Common myeloid progenitor, CD34-positive (primary cell): ENCODE measurements at regions not wholly inside any gene's neighbourhood (a gene's known extent, or its start where the extent isn't known, plus 50 kb on each side); places are given as distances from the start of the nearest gene placed in this dataset.

ENCODE experiments used
- CTCF ChIA-PET: fragments of 350-600 bp; sonication (Branson Sonifier 250); formaldehyde crosslinking; loops from one replicate; lab custom pipeline; 2021; ENCODE audit warnings: antibody characterized with exemption; lab: Charles Lee
- POLR2A ChIA-PET: fragments of 350-600 bp; sonication (Branson Sonifier 250); formaldehyde crosslinking; loops from one replicate; lab custom pipeline; 2021; ENCODE audit warnings: antibody characterized with exemption; lab: Charles Lee
- DNase-seq, 3 donors: peaks; one replicate each; pipeline versions ENCODE4 v3.0.0 to v3.0.0-alpha.2; 2013
- H3K27ac ChIP-seq, 2 experiments: 1 replicate in 1 of 2; 2 replicates in 1 of 2; pipeline ENCODE4 v1.7.0; 2013; ENCODE audit warnings: inconsistent platforms in 2 of 2, low read length in 2 of 2, mild to moderate bottlenecking in 2 of 2, low read depth in 1 of 2, moderate library complexity in 1 of 2; ENCODE audit not compliant: severe bottlenecking in 2 of 2, insufficient read depth in 1 of 2, poor library complexity in 1 of 2
- H3K27me3 ChIP-seq, 5 experiments: replicated peaks in 2 of 5; 1 replicate in 3 of 5; 2 replicates in 2 of 5; pipeline versions ENCODE4 v1.6.1 to v1.7.0; 2013; ENCODE audit warnings: low read length in 4 of 5, mild to moderate bottlenecking in 2 of 5, moderate library complexity in 2 of 5, inconsistent platforms in 1 of 5; ENCODE audit not compliant: insufficient read depth in 5 of 5, control insufficient read depth in 4 of 5
- H3K36me3 ChIP-seq, 4 experiments: 1 replicate in 2 of 4; 2 replicates in 2 of 4; pipeline versions ENCODE4 v1.6.1 to v1.7.0; 2013; ENCODE audit warnings: low read length in 3 of 4, control low read depth in 1 of 4, mild to moderate bottlenecking in 1 of 4; ENCODE audit not compliant: control insufficient read depth in 4 of 4, insufficient read depth in 4 of 4
- H3K4me1 ChIP-seq, 4 experiments: 1 replicate in 3 of 4; 2 replicates in 1 of 4; pipeline versions ENCODE4 v1.6.1 to v1.7.1; 2013; ENCODE audit warnings: low read length in 3 of 4, mild to moderate bottlenecking in 3 of 4, control low read depth in 1 of 4, inconsistent platforms in 1 of 4, moderate library complexity in 1 of 4; ENCODE audit not compliant: control insufficient read depth in 4 of 4, insufficient read depth in 4 of 4; ENCODE audit errors: control extremely low read depth in 1 of 4
- H3K4me3 ChIP-seq, 7 experiments: 1 replicate in 4 of 7; 2 replicates in 3 of 7; pipeline versions ENCODE4 v1.5.1 to v1.7.0; 2013; ENCODE audit warnings: mild to moderate bottlenecking in 7 of 7, low read length in 6 of 7, moderate library complexity in 6 of 7, inconsistent platforms in 2 of 7, low read depth in 2 of 7, control low read depth in 1 of 7; ENCODE audit not compliant: insufficient read depth in 4 of 7, control insufficient read depth in 1 of 7; ENCODE audit errors: extremely low read depth in 1 of 7
- H3K9me3 ChIP-seq, 5 experiments: 1 replicate in 4 of 5; 2 replicates in 1 of 5; pipeline versions ENCODE4 v1.6.1 to v1.7.1; 2013; ENCODE audit warnings: low read length in 4 of 5, mild to moderate bottlenecking in 2 of 5, inconsistent platforms in 1 of 5, low read depth in 1 of 5, moderate library complexity in 1 of 5; ENCODE audit not compliant: control insufficient read depth in 4 of 5, insufficient read depth in 2 of 5; ENCODE audit errors: control extremely low read depth in 1 of 5
- WGBS: methylation state at CpG from one replicate; pipeline ENCODE4 v1.1.5; 2013; ENCODE audit not compliant: insufficient coverage; 5-methylcytosine and 5-hydroxymethylcytosine counted together

DNA sequence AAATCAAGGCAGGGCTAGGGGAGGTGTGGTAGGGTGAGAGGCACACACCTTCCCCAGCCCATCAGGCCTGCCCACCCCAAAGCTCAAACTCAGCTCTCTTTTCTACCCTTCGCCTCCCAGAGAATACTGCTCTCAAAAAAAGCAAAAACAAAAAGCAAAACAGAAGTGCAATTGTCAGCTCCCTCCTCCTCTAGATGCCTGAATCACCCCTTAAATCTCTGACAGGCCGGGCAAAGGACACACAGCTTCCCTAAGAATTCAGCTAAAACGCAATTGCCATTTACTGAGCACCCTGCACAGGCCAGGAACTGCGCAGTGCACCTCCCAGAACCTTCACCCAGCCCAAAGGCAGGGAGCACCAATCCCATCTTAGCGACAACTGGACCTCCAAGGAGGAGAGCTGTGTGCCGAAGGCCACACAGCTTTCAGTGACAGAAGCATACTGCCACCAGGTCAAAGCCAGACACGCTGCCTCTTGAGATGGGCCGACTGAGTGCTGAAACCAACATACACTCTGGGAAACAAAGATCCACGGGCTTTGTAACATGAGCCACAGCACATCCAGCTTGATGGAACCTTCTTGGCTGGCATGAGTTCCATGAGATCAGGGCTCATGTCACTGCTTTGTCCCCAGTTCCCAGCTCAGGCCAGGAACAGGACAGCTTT lies 53.4 kb upstream of the STXBP1 start:
- Histone ChIP-seq H3K27me3 (no peaks in the 10 kb centered on the region), H3K4me3 (peak overlapping the region in 1 of 7 experiments; percentile 43), H3K4me1 (peaks cover 12 to 98% (median 58%) of the 10 kb centered on the region in 4 experiments), H3K27ac (no peak overlapping the region), H3K9me3 (no peaks in the 10 kb centered on the region), H3K36me3 (peaks cover 0 to 18% (median 0%) of the 10 kb centered on the region in 4 experiments)
- 98% methylated on average over 9 of the region's 9 CpGs for WGBS
- no peak for DNase-seq
- ChIA-PET CTCF (interaction anchor here (0.8 to 4.9 kb wide), 6 partner anchors 10 to 27 kb away, joined by 3 to 29 read pairs (median 4); a partner anchor contains a TSS), POLR2A (no interaction called here)

DNA sequence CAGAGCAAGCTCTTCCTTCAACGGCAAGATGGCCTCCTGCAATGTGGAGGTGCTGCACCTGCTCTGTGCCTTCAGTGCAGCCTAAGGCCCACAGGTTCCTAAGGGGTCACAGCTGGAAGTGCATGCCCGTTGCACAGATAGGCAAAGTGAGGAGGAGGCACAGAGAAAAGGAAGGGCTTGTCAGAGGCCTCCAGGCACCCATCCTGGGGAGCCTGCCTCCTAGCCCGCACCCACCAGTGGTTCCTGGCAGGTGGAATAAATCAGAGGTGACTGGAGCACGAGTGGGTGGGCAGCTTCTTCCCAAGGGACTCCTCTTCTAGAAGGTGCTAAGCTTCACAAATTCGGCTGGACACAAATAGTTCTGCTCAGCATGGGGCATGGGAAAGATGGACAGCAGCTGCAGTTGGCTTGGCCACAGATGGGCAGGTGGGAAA lies 52.8 kb upstream of the STXBP1 start:
- POLR2A ChIA-PET: no interaction called here
- H3K4me3 ChIP-seq: no peak overlapping the region
- peaks cover 12 to 93% (median 58%) of the 10 kb centered on the region in 4 experiments for H3K4me1 ChIP-seq
- H3K9me3 ChIP-seq: no peaks in the 10 kb centered on the region
- H3K27ac ChIP-seq: no peak overlapping the region
- no peak for DNase-seq
- 94% methylated on average over 5 of the region's 5 CpGs for WGBS
- CTCF ChIA-PET: interaction anchor here (0.8 to 4.9 kb wide), 4 partner anchors 9 to 26 kb away, joined by 3 to 29 read pairs (median 6); a partner anchor contains a TSS
- H3K36me3 ChIP-seq: peaks cover 0 to 18% (median 0%) of the 10 kb centered on the region in 4 experiments
- H3K27me3 ChIP-seq: no peaks in the 10 kb centered on the region

DNA sequence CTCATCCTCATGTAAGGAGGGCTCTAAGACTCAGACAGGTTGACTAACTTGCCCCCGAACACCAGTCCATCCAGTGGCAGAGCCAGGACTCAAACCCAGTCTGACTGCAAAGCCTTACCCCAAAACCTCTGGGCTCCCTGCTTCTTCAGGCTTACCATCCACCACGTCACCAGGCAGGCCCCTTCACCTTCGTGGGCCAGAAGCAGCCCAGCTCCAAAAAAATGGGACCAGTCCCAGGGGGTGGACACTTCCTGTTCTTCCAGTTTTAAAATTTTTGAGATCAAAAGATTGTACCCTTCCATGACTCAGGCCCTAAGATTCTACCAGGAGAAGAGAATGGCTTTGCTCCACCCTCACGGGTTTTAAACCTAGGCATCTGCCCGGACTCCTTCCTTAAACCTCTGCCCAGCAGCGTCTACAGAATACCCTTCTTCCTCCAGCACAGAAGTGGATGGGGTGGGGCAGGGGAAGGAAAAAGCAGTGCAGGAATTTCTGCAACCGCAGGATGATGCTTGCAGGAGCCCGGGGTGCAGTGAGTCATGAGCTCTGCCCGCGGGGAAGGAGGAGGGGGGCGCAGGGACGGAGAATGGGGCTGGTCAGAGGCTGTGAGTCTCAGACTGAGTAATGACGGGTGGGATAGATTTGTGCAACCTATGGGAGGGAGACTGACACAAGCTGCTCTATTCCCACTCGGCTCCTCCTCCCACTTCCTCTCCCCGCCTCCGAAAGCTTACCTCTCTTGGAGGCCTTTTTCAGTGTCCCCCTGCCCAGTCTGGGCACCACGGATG lies 50.4 kb upstream of the STXBP1 start:
- POLR2A ChIA-PET: interaction anchor here (0.6 to 0.7 kb wide), 2 partner anchors 17 to 230 kb away, joined by 3 to 7 read pairs; no protein-coding TSS in a partner anchor
- 27% methylated on average over 11 of the region's 17 CpGs for WGBS
- peaks cover 7 to 76% (median 39%) of the 10 kb centered on the region in 4 experiments for H3K4me1 ChIP-seq

More for the DNA sequence above, 50.4 kb upstream of the STXBP1 start:
- H3K4me3 ChIP-seq: peak overlapping the region in 1 of 7 experiments; percentile 11
- H3K27ac ChIP-seq: no peak overlapping the region
- peaks cover 0 to 24% (median under 1%) of the 10 kb centered on the region in 4 experiments for H3K36me3 ChIP-seq
- H3K27me3 ChIP-seq: no peaks in the 10 kb centered on the region
- no peaks in the 10 kb centered on the region for H3K9me3 ChIP-seq
- CTCF ChIA-PET: interaction anchor here (0.8 to 3.0 kb wide), 3 partner anchors 14 to 22 kb away, joined by 3 to 9 read pairs (median 3); no protein-coding TSS in a partner anchor
- DNase-seq: peak; percentile 56 to 70 (median 67)
